ENCODE measurements at regions not wholly inside any gene's neighbourhood (a gene's known extent, or its start where the extent isn't known, plus 50 kb on each side); places are given as distances from the start of the nearest gene placed in this dataset.

DNA sequence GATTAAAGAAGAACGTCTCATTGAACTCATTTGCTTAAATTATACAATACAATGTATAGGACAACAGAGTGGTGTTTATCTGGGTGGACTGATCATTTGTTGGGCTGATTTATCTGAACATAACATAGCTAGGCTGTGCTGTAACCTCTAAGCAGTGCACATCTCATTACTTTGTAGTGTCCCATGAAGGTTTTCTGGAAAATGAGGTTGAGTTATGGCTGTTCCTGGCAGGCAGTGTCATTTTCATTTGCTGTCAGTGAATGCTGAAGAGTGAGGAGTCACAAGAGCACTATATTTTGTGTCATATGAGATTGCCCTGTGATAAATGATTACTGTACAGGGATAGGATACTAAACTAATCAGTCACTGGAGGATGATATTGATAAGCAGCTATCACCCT lies 340.2 kb downstream of the HS3ST3B1 start (continued):
- TF ChIP-seq, protein P1, sequence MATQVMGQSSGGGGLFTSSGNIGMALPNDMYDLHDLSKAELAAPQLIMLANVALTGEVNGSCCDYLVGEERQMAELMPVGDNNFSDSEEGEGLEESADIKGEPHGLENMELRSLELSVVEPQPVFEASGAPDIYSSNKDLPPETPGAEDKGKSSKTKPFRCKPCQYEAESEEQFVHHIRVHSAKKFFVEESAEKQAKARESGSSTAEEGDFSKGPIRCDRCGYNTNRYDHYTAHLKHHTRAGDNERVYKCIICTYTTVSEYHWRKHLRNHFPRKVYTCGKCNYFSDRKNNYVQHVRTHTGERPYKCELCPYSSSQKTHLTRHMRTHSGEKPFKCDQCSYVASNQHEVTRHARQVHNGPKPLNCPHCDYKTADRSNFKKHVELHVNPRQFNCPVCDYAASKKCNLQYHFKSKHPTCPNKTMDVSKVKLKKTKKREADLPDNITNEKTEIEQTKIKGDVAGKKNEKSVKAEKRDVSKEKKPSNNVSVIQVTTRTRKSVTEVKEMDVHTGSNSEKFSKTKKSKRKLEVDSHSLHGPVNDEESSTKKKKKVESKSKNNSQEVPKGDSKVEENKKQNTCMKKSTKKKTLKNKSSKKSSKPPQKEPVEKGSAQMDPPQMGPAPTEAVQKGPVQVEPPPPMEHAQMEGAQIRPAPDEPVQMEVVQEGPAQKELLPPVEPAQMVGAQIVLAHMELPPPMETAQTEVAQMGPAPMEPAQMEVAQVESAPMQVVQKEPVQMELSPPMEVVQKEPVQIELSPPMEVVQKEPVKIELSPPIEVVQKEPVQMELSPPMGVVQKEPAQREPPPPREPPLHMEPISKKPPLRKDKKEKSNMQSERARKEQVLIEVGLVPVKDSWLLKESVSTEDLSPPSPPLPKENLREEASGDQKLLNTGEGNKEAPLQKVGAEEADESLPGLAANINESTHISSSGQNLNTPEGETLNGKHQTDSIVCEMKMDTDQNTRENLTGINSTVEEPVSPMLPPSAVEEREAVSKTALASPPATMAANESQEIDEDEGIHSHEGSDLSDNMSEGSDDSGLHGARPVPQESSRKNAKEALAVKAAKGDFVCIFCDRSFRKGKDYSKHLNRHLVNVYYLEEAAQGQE (IDR thresholded peaks at IDR 0.05; ENCODE audit: low read depth), result no peak

DNA sequence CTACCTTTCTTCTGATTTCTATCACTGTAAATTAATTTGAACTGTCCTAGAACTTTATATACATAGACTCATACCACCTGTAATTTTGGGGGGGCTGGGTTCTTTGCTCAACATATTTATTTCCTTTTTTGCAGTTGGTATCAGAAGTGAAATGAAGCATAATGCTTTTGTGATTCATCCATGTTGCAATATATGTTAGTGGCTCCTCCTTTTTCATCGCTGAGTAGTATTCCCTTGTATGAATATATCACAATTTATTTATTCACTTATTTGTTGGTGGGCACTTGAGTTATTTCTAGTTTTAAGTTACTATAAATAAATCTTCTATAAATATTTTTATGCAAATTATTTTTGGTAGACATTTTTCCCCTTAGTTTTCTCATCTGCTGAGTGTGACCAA lies 336.4 kb downstream of the HS3ST3B1 start:
- Histone ChIP-seq H4K20me1 (ENCODE audit: insufficient read depth) (no peaks in the 10 kb centered on the region), H3K79me2 (ENCODE audit: insufficient read depth, low read length) (no peaks in the 10 kb centered on the region), H3K27ac (ENCODE audit: low read depth, low read length) (no peak overlapping the region), H3K36me3 (ENCODE audit: control insufficient read depth in 1 of 2, insufficient read depth in 2 of 2, low read length in 2 of 2) (no peaks in the 10 kb centered on the region), H3K27me3 (ENCODE audit: insufficient read depth, low read length) (no peaks in the 10 kb centered on the region), H3K4me3 (replicated peaks in 1 of 2; ENCODE audit: low read depth in 1 of 2, low read length in 2 of 2) (no peak overlapping the region), H3K4me2 (ENCODE audit: low read length) (no peak overlapping the region), H2AFZ (ENCODE audit: low read depth, low read length, poor library complexity, severe bottlenecking) (no peak overlapping the region), H3K9ac (ENCODE audit: low read length) (no peak overlapping the region), H3K9me2 (ENCODE audit: insufficient read depth) (no peaks in the 10 kb centered on the region), H3K4me1 (ENCODE audit: control insufficient read depth in 1 of 2, insufficient read depth in 2 of 2, low read length in 2 of 2) (no peaks in the 10 kb centered on the region), H3K9me3 (ENCODE audit: control insufficient read depth in 1 of 2, insufficient read depth in 1 of 2, low read depth in 1 of 2, low read length in 2 of 2) (peaks cover 0 to 7% of the 10 kb centered on the region in 2 experiments; a peak in 1 of 4 replicates)
- DNase-seq (ENCODE audit: low read depth, low spot score) (no peak), ATAC-seq (no peak)
- RAD21 ChIA-PET (ENCODE audit: low non-redundant PET in 1 of 2, low total read pairs in 2 of 2, uncharacterized antibody in 2 of 2, unreplicated experiment in 2 of 2), result no interaction called here
- no peak for TF ChIP-seq JUND (IDR thresholded peaks at IDR 0.05)
- TF ChIP-seq YY1 (IDR thresholded peaks at IDR 0.05; ENCODE audit: extremely low read depth, insufficient replicate concordance, low read depth, low read length), result no peak
- POLR2A ChIA-PET, result no interaction called here
- CTCF ChIA-PET, result no interaction called here
- no TSS peak for BruUV-seq (replicated peaks)
- intact Hi-C loops (cut with micrococcal nuclease), result no loop called here

DNA sequence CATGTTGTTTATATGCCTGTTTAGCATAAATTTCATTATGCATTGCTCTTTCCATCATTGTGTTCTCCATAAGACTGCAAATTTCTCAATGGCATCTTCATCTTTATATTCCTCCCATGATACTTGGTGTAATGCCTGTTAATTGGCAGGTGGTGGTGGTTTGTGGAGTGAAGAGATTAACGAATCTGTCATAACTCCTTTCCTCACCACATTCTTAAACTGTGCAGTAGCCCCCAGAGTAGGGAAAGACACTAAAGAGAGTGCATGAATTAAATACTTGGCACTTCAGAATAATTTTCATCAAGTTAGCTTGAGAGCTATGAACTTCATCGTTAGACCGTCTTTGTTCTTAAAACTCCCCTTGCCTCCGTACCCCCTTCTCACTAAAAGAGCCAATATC lies 329.7 kb downstream of the HS3ST3B1 start:
- H3K4me3 ChIP-seq (replicated peaks in 1 of 2; ENCODE audit: low read depth in 1 of 2, low read length in 2 of 2), result no peak overlapping the region
- no peaks in the 10 kb centered on the region for H3K79me2 ChIP-seq (ENCODE audit: insufficient read depth, low read length)
- no peaks in the 10 kb centered on the region for H3K4me1 ChIP-seq (ENCODE audit: control insufficient read depth in 1 of 2, insufficient read depth in 2 of 2, low read length in 2 of 2)
- intact Hi-C loops (cut with micrococcal nuclease), result no loop called here
- CTCF ChIA-PET, result no interaction called here
- no peak overlapping the region for H3K27ac ChIP-seq (ENCODE audit: low read depth, low read length)
- H3K36me3 ChIP-seq (ENCODE audit: control insufficient read depth in 1 of 2, insufficient read depth in 2 of 2, low read length in 2 of 2), result no peaks in the 10 kb centered on the region
- RAD21 ChIA-PET (ENCODE audit: low non-redundant PET in 1 of 2, low total read pairs in 2 of 2, uncharacterized antibody in 2 of 2, unreplicated experiment in 2 of 2), result no interaction called here
- H3K9me2 ChIP-seq (ENCODE audit: insufficient read depth), result no peaks in the 10 kb centered on the region
- no peak overlapping the region for H3K4me2 ChIP-seq (ENCODE audit: low read length)
- H3K9ac ChIP-seq (ENCODE audit: low read length), result no peak overlapping the region
- H3K9me3 ChIP-seq (ENCODE audit: control insufficient read depth in 1 of 2, insufficient read depth in 1 of 2, low read depth in 1 of 2, low read length in 2 of 2), result peaks cover 0 to 4% of the 10 kb centered on the region in 2 experiments; a peak in 1 of 4 replicates
- H4K20me1 ChIP-seq (ENCODE audit: insufficient read depth), result no peaks in the 10 kb centered on the region
- no peaks in the 10 kb centered on the region for H3K27me3 ChIP-seq (ENCODE audit: insufficient read depth, low read length)
- no peak for TF ChIP-seq TCF7L2 (IDR thresholded peaks at IDR 0.05; ENCODE audit: borderline replicate concordance, extremely low read depth, insufficient read depth, insufficient read length)
- TF ChIP-seq CBX3 (IDR thresholded peaks at IDR 0.05; ENCODE audit: low read depth), result no peak
- no peak for TF ChIP-seq POLR2A (IDR thresholded peaks at IDR 0.05; ENCODE audit: borderline replicate concordance, extremely low read depth, insufficient read depth, insufficient read length)
- no peak for TF ChIP-seq SP1 (IDR thresholded peaks at IDR 0.05; ENCODE audit: low read depth)
- DNase-seq (ENCODE audit: low read depth, low spot score) (no peak), ATAC-seq (no peak)
- POLR2A ChIA-PET, result no interaction called here
- no TSS peak for BruUV-seq (replicated peaks)
- H2AFZ ChIP-seq (ENCODE audit: low read depth, low read length, poor library complexity, severe bottlenecking), result no peak overlapping the region
